Kasumi-1 (cell line): ENCODE measurements at regions not wholly inside any gene's neighbourhood (a gene's known extent, or its start where the extent isn't known, plus 50 kb on each side); places are given as distances from the start of the nearest gene placed in this dataset.

Experiments
- DNase-seq, 2 experiments: peaks; one replicate each; lab custom pipeline; 2025; lab: John Stamatoyannopoulos, UW

- DNase-seq, result no peak
These were observed 2889.6 kb upstream of the PCDH20 start for GRCh38 chr13:64305246-64305645.

- DNase-seq, result no peak
These were observed 2884.6 kb upstream of the PCDH20 start for GRCh38 chr13:64300239-64300638.

GRCh38 chr13:64293923-64294322 lies 2878.3 kb upstream of the PCDH20 start:
- DNase-seq, result no peak

GRCh38 chr13:64289702-64290101 lies 2874.1 kb upstream of the PCDH20 start:
- DNase-seq, result no peak

- DNase-seq, result no peak
These were observed 2868.3 kb upstream of the PCDH20 start for GRCh38 chr13:64283926-64284325.

GRCh38 chr13:64278493-64278892 lies 2862.8 kb upstream of the PCDH20 start:
- no peak for DNase-seq

GRCh38 chr13:64277097-64277496 lies 2861.4 kb upstream of the PCDH20 start:
- DNase-seq, result no peak

- no peak for DNase-seq
These were observed 2860.6 kb upstream of the PCDH20 start for GRCh38 chr13:64276232-64276631.

GRCh38 chr13:64274481-64275217 lies 2859.0 kb upstream of the PCDH20 start:
- no peak for DNase-seq

- no peak for DNase-seq
These were observed 2858.1 kb upstream of the PCDH20 start for GRCh38 chr13:64273780-64274179.

- DNase-seq, result no peak
These were observed 2857.0 kb upstream of the PCDH20 start for GRCh38 chr13:64272681-64273080.

- no peak for DNase-seq
These were observed 2850.4 kb upstream of the PCDH20 start for GRCh38 chr13:64266024-64266423.

- DNase-seq, result no peak
These were observed 2847.6 kb upstream of the PCDH20 start for GRCh38 chr13:64263285-64263684.

GRCh38 chr13:64256751-64257150 lies 2841.1 kb upstream of the PCDH20 start:
- DNase-seq, result no peak

GRCh38 chr13:64255988-64256387 lies 2840.3 kb upstream of the PCDH20 start:
- no peak for DNase-seq

- DNase-seq, result no peak
These were observed 2832.9 kb upstream of the PCDH20 start for GRCh38 chr13:64248371-64249065.

- DNase-seq, result no peak
These were observed 2823.7 kb upstream of the PCDH20 start for GRCh38 chr13:64239372-64239771.

GRCh38 chr13:64234255-64234654 lies 2818.6 kb upstream of the PCDH20 start:
- DNase-seq, result no peak

GRCh38 chr13:64223016-64223415 lies 2807.4 kb upstream of the PCDH20 start:
- no peak for DNase-seq

GRCh38 chr13:64206430-64207225 lies 2791.0 kb upstream of the PCDH20 start:
- no peak for DNase-seq

- DNase-seq, result no peak
These were observed 2786.9 kb upstream of the PCDH20 start for GRCh38 chr13:64202517-64202916.

- DNase-seq, result no peak
These were observed 2781.6 kb upstream of the PCDH20 start for GRCh38 chr13:64197232-64197631.
